ENCODE measurements at regions not wholly inside any gene's neighbourhood (a gene's known extent, or its start where the extent isn't known, plus 50 kb on each side); places are given as distances from the start of the nearest gene placed in this dataset.

DNA sequence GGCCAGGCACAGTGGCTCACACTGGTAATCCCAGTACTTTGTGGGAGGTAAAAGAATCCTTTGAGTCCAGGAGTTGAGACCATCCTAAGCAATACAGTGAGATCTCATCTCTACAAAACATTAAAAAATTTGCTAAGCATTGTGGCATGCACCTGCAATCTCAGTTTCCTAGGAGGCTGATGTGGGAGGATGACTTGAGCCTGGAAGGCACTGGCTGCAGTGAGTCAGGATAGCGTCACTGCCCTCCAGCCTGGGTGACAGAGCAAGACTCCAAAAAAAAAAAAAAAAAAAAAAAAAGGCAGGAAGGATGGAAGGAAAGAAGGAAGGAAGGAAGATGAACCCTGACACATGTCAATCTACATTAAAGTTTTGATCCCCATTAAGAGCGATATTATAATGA is 1452.2 kb upstream of the ACO1 start:
- TF ChIP-seq, protein P1, sequence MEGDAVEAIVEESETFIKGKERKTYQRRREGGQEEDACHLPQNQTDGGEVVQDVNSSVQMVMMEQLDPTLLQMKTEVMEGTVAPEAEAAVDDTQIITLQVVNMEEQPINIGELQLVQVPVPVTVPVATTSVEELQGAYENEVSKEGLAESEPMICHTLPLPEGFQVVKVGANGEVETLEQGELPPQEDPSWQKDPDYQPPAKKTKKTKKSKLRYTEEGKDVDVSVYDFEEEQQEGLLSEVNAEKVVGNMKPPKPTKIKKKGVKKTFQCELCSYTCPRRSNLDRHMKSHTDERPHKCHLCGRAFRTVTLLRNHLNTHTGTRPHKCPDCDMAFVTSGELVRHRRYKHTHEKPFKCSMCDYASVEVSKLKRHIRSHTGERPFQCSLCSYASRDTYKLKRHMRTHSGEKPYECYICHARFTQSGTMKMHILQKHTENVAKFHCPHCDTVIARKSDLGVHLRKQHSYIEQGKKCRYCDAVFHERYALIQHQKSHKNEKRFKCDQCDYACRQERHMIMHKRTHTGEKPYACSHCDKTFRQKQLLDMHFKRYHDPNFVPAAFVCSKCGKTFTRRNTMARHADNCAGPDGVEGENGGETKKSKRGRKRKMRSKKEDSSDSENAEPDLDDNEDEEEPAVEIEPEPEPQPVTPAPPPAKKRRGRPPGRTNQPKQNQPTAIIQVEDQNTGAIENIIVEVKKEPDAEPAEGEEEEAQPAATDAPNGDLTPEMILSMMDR (conservative IDR thresholded peaks at IDR 0.05): no peak
- H2BK5ac ChIP-seq (ENCODE audit: insufficient read length, low read length): no peak overlapping the region
- H3K79me2 ChIP-seq (ENCODE audit: insufficient read depth, low read length): no peaks in the 10 kb centered on the region
- no peak overlapping the region for H3K18ac ChIP-seq (ENCODE audit: insufficient read length, low read depth, low read length)
- Mint-ChIP-seq H3K4me1 (no peaks in the 10 kb centered on the region), H3K36me3 (ENCODE audit: insufficient read depth in 1 of 3, low read depth in 3 of 3) (no peaks in the 10 kb centered on the region), H3K27me3 (ENCODE audit: low read depth) (no peaks in the 10 kb centered on the region), H3K9me3 (no peaks in the 10 kb centered on the region), H3K27ac (no peak overlapping the region), H3K4me3 (no peak overlapping the region)
- H2BK12ac ChIP-seq (ENCODE audit: insufficient read length, low read depth, low read length): no peak overlapping the region
- no peak overlapping the region for H3K56ac ChIP-seq (ENCODE audit: insufficient read length, low read depth, low read length)
- no peak overlapping the region for H2BK15ac ChIP-seq (ENCODE audit: low read depth, low read length)
- H4K8ac ChIP-seq (replicated peaks; ENCODE audit: insufficient read length, low read depth, low read length): no peak overlapping the region
- no peak for DNase-seq
- H3K27me3 ChIP-seq (ENCODE audit: insufficient read depth, low read length): no peaks in the 10 kb centered on the region
- H3K23ac ChIP-seq (ENCODE audit: insufficient read length, low read depth, low read length): no peak overlapping the region
- H4K5ac ChIP-seq (ENCODE audit: insufficient read length, low read depth, low read length): no peak overlapping the region
- no peak overlapping the region for H2BK20ac ChIP-seq (ENCODE audit: low read depth, low read length, poor library complexity, severe bottlenecking)
- H3T11ph ChIP-seq (ENCODE audit: low read length): no peak overlapping the region
- H2BK120ac ChIP-seq (ENCODE audit: low read depth, low read length, poor library complexity, severe bottlenecking): no peak overlapping the region
- no CpG with 5 or more reads among the region's 2 CpGs for WGBS (ENCODE audit: extremely low coverage, insufficient read length, low lambda C conversion rate)
- H2AFZ ChIP-seq (ENCODE audit: low read length): no peak overlapping the region
- H4K20me1 ChIP-seq (ENCODE audit: control insufficient read depth, insufficient read depth, insufficient read length): no peaks in the 10 kb centered on the region
- no peaks in the 10 kb centered on the region for H3K9me3 ChIP-seq (ENCODE audit: control insufficient read depth, low read depth, low read length)
- no peak overlapping the region for H3K9ac ChIP-seq (ENCODE audit: extremely low read depth, insufficient read length, low read length)
- no peaks in the 10 kb centered on the region for H3K79me1 ChIP-seq (ENCODE audit: insufficient read depth, low read depth, low read length, poor library complexity, severe bottlenecking)
- no peak overlapping the region for H2AK5ac ChIP-seq (ENCODE audit: insufficient read length, low read length)
- H4K91ac ChIP-seq (ENCODE audit: insufficient read length, low read depth, low read length): no peak overlapping the region
- H3K27ac ChIP-seq (ENCODE audit: insufficient read length, low read depth, low read length): no peak overlapping the region
- H3K4me1 ChIP-seq (ENCODE audit: insufficient read depth, low read length): no peaks in the 10 kb centered on the region
- no peak overlapping the region for H3K4ac ChIP-seq (ENCODE audit: low read depth, low read length)
- H3K4me2 ChIP-seq (ENCODE audit: insufficient read depth, insufficient read length, low read length): no peak overlapping the region
- H3K23me2 ChIP-seq (ENCODE audit: insufficient read length, low read depth, low read length, poor library complexity, severe bottlenecking): no peaks in the 10 kb centered on the region
- H3K14ac ChIP-seq (ENCODE audit: insufficient read depth, low read length): no peak overlapping the region

All from H9 (cell line).